GM21723 (cell line): ENCODE measurements at regions not wholly inside any gene's neighbourhood (a gene's known extent, or its start where the extent isn't known, plus 50 kb on each side); places are given as distances from the start of the nearest gene placed in this dataset.
"Not testable (repeated sequence)": the region's sequence is repeated elsewhere in the genome, so short reads cannot be mapped to it uniquely, and the experiment has no call there.

ENCODE experiments used
- ATAC-seq: cut with Tn5 transposase; IDR thresholded peaks from one replicate; pipeline ENCODE4 v1.9.1; 2021; ENCODE audit warnings: mild to moderate bottlenecking, moderate library complexity; ENCODE audit not compliant: unreplicated experiment

DNA sequence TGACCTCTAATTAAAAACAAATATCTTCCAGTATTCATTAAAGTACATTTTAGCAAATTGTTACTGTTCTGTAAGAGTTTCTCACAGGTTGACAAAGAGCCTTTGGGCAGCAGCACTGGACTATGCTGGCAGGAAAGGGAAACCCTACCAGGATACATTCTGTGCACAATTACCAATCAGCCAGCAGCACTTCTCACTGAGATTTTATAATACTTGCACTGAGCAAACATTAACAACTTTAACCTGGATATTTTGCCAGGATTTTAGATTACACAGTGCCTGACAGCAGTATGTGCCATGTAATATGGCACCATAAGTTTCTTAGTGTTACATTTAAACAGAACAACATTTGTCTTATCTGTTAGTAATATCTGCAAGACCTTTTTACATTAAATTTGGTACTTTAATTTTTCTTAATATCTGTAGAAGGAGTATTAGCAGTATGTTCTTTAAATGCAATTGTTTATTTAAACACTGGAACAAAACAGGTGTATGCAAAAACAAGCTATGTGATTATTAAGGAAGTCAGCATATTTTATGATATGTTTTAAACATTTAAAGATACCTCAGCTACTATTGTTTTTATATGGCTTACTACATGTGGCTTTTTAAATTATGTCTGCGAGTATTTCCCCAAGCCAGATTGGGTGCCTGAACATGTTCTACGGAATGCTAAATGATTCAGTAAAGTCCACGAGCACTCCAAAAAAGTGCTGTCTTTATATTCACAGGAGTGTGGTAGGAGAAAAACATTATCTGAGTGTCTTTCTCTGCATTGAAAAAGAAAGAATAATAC, 699.0 kb upstream of the LUZP2 start:
- ATAC-seq, result no peak

DNA sequence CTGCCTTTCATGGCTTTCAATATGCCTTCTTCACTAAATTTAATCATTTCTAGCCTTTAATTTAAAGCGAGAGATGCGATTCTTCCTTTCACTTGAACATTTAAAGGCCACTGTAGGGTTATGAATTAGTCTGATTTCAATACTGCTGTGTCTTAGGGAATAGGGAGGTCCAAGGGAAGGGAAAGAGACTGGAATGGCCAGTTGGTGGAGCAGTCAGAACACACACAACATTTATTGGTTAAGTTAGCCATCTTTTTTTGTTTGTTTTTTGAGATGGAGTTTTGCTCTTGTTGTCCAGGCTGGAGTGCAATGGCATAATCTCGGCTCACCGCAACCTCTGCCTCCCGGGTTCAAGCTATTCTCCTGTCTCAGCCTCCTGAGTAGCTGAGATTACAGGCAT, 662.5 kb upstream of the LUZP2 start:
- not testable (repeated sequence) for ATAC-seq

DNA sequence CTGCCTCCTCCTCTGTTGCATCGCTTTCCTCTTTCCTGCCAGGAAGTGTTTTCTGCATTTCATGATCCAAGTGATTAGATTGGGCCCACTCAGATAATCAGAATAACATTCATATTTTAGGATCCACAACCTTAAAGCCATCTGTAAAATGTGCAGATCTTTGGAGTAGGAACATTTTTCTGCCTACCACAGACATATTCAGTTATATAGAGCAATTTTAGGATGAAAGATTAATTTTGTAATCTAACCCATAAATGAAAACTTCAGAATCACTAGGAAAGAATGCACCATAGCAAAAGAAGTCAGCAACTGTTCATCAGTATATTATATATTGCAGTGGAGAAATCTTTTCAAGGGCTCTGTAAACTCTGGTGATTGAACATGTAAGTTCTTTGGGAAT, 659.9 kb upstream of the LUZP2 start:
- no peak for ATAC-seq

DNA sequence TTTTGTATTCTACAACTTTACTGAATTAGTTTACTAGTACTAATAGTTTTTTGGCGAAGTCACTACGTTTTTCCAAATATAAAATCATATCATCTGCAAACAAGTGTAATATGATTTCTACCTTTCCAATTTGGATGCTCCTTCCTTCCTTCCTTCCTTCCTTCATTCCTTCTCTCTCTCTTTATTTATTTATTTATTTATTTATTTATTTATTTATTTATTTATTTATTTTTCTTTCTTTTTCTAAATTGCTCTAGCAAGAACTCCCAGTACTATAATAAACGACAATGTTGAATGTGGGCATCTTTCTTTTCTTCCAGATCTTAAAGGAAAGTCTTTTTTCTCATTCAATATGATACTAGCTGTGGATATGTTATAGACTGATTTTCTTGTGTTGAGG, 656.0 kb upstream of the LUZP2 start:
- no peak for ATAC-seq

DNA sequence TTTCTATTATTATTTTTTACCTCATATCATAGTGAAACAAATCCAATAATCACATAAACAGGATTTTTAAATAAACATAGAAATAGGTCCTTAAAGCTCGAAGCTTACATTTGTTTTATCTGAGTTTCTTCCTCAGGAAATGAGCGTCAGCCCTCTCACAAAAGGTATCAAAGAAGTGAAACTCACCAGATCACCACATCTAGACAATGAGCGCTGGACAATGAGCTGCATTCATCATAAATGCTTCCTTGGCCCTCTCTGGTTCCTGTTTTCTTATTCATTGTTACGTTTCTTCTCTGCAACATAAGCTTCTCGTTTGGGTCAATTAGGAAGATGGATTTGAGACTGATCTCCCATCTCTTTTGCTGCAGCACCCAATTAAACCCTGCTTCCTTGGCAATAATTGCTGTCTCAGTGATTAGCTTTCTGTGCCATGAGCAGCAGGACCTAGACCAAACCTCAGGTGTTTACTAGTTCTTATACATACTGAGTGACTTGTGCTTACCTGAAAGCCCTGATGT, 649.9 kb upstream of the LUZP2 start:
- no peak for ATAC-seq

DNA sequence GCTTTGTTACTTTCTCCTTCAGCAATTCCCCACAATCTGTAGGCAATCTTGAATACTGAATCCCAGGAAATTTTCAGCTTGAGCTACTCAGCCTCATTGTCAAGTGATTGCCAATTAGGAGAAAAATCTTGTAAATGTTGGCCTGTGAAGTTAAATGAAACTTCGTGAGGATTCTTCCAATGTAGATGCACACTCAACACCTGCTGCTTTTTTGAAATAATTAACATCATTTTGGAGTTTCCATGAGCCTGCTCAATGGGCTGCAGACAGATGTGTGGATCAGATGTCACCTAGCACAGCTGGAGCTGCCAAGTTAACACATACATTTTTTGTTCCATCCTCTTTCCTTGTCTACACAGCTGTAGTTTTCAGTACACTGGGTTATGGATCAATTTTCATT, 645.6 kb upstream of the LUZP2 start:
- no peak for ATAC-seq

DNA sequence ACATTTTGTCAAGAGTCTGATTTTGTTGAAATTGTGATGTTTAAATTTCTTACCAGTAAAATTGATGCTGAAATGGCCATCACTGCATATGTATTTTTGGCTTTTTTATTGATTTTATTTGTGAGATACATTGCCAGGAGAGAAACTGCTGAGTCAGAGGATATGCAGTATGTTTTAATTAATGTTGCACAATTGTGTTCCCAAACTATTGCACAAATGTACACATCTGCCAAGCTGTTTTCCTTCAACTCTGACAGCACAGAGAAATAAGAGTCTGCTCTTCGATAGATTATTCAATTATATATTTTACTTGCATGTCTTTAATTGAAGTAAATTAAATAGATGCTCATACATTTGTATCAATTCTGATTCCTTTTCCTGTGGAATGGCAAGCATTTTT, 640.2 kb upstream of the LUZP2 start:
- no peak for ATAC-seq

DNA sequence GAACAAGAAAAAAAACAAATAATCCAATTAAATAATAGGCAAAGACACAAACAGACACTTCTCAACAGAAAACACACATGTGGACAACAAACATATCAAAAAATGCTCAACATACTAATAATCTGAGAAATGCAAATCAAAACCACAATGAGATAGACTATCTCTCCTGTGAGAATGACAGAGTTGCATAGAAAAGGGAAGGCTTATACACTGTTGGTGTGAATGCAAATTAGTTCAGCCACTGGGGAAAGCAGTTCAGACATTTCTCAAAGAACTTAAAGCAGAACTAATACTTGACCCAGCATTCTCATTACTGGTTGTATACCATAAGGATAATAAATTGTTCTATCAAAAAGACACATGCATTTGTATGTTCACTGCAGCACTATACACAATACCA, 637.8 kb upstream of the LUZP2 start:
- ATAC-seq, result no peak

DNA sequence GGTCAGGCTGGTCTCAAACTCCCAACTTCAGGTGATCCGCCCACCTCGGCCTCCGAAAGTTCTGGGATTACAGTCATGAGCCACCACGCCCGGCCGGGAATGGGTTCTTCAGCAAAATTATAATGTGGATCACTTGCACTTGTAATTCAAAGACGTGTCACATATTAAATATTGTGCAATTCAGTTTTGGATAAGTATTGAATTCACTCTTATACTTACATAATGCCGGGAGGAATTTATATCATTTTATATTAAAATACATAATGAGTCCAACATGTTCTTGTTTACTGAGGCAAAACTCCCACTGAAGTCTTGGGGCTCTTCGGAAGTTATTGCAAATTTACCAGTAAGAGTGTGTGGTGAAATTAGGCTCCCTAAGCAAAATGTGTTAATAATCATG, 635.2 kb upstream of the LUZP2 start:
- no peak for ATAC-seq

DNA sequence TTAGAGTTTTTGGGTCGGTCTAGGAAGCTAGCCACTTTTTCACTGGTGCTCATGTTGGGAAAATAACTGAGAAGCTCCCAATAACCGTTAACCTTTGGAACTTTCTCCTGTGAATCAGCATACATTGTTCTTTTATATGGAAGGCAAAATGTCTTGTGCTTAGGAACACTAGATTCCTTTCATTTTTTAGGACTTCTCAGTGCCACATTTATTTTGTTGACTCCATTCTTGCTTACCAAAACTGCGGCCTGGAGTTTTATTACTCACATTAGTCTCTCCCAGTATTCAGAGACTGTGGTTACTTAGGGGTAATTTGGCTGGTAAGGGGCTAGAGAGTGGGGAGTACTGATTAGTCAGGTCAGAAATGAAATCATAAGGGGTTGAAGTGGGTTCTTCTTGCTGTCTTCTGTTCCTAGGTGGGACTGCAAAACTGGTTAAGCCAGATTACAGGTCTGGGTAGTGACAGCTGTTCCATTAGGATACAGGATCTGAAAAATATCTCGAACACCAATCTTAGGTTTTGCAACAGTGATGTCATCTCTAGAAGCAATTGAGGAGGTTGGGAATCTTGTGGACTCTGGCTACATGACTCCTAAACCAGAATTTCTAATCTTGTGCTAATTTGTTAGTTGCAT, 631.4 kb upstream of the LUZP2 start:
- no peak for ATAC-seq

DNA sequence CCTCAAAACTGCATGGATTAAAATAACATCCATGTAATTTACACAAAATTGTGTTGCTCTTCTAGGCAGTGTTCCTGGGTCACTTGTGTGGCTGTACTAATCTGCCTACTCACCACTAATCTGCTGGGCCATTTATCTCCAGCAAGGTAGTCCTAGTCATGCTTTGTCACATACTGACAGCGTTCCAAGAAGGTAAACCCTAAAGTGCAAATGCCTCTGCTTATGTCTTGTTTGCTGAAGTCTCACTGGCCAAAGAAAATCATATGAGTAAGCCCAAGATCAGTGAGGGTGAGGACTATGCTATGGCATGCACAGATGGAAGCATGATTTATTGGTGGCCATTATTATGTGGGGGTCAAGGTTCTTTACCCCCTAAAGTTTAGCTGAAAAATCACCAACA, 630.2 kb upstream of the LUZP2 start:
- no peak for ATAC-seq

DNA sequence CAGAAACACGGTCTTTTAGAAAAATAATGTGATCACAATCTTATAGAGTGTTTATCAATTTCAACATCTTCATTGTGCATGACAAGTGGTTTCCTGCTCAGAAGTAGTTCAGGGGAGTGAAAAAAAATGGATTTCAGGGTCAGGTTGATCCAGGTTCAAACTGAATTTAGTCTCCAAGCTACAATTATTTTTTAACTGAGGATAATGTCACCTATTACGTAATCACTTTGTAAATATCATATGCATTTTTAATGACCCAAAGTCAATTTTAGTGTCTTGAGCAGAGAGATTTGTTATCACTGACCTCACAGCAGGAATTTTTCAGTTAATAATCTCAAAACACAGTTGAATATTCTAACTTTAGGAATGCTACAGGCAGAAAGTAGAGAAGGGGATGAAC, 627.2 kb upstream of the LUZP2 start:
- no peak for ATAC-seq

DNA sequence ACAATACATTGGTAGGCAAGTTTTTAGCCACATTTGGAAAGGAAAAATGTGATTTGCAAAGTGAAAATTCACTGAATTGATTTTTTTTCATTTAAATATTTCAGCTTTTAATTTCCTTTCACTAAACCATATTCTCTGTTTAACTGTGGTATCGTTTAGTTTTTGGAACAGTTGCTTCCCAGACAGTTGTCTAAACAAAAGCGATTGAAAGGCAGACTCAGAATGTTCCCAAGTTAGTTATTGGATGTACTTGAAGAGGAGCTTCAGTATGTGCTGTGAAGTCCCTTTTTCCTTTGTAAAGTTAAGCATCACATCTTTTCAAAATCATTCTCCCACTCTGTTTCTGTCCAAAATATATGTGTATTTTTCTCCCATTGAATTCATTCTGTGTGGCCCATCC, 623.4 kb upstream of the LUZP2 start:
- ATAC-seq, result no peak

DNA sequence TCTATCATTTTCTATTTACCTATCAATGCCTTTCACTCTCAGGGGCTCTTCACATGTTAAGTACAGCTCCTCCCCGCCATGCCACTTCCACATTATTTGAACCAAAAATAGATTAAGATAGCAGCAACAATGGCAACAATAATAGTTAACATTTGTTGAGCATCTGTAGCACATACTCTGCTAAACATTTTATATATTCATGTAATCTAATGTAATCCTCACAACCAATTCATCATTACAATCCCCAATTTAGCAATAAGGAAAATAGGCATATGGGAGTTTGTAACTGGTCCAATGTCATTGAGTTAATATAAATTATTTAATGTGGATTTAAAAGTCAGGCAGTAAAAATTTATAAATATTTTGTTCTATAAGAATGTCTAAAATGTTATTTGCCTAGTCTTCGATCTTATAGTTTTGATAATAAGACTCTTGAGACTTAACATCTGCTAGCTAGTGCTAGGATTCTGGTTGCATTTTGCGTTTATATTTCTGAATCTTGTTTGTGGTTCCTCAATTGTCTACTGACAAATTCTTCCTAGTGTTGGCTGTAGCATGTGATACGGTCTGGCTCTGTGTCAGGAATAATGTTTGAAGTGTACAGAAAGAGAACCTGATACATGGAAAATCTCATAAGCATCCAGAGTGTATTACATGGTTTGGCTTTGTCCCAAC, 621.5 kb upstream of the LUZP2 start:
- no peak for ATAC-seq

DNA sequence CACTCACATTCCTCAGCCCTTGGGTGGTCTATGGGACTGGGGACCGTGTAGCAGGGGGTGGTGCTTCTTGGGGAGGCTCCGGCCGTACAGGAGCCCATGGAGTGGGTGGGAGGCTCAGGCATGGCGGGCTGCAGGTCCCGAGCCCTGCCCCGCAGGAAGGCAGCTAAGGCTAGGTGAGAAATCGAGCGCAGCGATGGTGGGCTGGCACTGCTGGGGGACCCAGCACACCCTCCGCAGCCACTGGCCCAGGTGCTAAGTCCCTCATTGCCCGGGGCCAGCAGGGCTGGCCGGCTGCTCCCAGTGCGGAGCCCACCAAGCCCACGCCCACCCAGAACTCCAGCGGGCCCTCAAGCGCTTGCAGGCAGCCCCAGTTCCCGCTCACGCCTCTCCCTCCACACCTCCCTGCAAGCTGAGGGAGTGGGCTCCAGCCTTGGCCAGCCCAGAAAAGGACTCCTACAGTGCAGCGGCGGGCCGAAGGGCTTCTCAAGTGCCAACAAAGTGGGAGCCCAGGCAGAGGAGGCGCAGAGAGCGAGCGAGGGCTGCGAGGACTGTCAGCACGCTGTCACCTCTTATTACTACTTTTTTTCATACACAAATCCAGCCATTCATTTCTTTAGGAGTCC, 613.3 kb upstream of the LUZP2 start:
- not testable (repeated sequence) for ATAC-seq

DNA sequence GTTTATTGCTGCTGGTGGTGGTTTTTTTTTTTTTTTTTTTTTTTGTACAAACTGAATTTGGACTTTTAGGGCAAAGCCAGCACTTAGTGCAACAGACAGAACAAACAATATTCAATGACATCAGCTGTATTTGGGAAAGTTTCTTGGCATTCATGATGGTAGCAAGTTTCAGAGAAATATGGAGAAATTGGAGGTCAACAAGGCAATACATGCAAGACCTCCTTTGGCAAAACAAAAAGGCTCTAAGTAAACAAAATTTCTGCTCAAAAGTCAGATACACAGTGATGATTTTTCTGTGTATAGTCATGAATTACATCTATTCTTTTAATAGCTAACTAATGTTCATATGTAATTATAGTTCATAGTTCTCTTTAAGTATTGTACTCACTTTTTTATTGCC, 612.5 kb upstream of the LUZP2 start:
- no peak for ATAC-seq

DNA sequence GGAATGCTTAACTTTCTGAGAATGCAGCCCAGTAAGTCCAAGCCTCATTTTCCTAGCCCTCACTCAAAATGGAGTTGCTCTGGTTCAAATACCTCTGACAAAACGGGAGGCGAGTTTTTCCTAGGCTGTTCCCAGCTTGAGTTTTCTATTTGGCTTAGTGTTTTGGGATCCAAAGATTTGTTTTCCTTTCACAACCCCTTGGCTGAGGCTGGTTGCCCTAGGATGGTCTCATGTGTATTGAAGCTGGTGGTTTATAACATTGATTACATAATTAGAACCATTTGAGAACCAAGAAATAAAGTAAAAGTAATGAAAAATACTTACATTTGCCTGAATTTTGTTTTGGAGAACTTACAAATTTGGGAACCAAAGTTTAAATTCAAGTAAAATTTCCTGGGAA, 611.1 kb upstream of the LUZP2 start:
- no peak for ATAC-seq

DNA sequence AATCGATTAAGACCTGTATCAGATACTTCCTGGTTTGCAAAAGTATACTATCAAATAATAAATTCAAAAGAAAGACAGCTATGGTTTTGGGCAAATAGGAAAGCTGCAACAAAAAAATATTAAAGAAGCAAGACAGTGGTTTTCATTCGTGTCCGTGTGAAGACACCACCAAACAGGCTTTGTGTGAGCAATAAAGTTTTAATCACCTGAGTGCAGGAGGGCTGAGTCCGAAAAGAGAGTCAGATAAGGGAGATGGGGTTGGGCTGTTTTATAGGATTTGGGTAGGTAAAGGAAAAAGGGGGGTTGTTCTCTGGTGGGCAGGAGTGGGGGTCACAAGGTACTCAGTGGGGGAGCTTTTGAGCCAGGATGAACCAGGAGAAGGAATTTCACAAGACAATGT, 609.7 kb upstream of the LUZP2 start:
- not testable (repeated sequence) for ATAC-seq

DNA sequence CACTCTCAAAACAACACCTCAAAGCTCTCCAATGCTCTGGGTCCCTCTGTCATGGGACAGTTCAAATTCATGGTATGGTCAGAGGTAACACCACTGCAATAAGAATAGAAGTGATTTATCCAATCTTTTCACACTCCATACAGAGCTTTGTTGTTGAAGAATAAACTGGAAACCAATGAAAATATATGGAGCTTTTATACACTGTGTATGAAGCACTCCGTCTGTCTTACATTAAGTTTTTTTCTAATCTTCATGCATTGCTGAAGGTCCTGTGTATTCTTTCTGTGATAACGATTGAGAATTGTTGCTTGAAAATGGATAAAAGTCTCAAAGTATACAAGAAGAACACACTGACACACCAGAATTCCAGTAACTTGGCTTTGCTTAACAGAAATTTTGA, 603.7 kb upstream of the LUZP2 start:
- ATAC-seq, result no peak

DNA sequence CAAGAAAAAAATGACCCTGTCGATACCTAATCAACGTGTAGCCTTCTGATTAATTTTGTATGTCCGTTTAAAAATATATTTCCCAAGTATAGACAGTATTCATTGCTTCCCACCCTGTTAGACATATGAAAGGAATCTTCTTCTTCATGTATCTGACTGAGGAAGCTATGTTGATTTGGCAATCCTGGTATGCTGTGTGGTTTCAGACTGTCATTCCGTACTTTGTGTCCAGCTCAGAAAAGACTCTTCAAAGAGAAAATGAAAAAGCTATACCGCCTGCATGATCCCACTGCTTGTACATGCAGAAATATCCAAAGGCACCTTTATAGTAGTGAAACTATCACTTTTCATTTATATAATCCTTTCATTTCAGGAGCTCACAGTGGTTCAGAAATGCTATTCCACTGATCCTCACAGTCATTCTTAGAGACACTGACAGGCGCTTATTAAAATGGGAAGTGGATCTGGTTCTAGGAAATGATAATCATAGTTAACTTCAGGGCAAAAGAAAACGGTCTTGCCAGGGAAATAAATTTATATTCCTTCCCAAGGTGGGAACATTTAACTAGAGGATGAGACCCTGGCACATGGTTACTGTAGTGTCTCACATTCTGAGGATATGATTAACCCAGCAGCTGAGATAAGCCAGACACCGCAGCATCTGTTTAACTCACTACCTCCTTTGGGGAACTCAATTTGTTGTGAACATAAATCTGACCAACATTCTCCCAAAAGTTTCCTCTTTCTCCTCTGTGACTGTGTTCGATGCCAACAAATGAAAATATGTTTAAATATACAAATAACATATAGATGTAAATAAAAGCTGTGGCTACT, 599.2 kb upstream of the LUZP2 start:
- no peak for ATAC-seq
